ENCODE measurements at regions not wholly inside any gene's neighbourhood (a gene's known extent, or its start where the extent isn't known, plus 50 kb on each side); places are given as distances from the start of the nearest gene placed in this dataset.

GRCh38 chr6:165825256-165825815 lies 162.3 kb upstream of the PDE10A start:
- TF ChIP-seq, protein P1, sequence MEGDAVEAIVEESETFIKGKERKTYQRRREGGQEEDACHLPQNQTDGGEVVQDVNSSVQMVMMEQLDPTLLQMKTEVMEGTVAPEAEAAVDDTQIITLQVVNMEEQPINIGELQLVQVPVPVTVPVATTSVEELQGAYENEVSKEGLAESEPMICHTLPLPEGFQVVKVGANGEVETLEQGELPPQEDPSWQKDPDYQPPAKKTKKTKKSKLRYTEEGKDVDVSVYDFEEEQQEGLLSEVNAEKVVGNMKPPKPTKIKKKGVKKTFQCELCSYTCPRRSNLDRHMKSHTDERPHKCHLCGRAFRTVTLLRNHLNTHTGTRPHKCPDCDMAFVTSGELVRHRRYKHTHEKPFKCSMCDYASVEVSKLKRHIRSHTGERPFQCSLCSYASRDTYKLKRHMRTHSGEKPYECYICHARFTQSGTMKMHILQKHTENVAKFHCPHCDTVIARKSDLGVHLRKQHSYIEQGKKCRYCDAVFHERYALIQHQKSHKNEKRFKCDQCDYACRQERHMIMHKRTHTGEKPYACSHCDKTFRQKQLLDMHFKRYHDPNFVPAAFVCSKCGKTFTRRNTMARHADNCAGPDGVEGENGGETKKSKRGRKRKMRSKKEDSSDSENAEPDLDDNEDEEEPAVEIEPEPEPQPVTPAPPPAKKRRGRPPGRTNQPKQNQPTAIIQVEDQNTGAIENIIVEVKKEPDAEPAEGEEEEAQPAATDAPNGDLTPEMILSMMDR (IDR thresholded peaks at IDR 0.05), result no peak
- TF ChIP-seq FOXJ3 (CRISPR knock-in tag; IDR thresholded peaks at IDR 0.05; ENCODE audit: borderline replicate concordance), result no peak
- no peak for TF ChIP-seq IRF1 (CRISPR knock-in tag; IDR thresholded peaks at IDR 0.05)
- no peak for TF ChIP-seq TEAD4 (CRISPR knock-in tag; IDR thresholded peaks at IDR 0.05)
- no peak for TF ChIP-seq E2F1 (CRISPR knock-in tag; IDR thresholded peaks at IDR 0.05)
- TF ChIP-seq NFE2L1 (CRISPR knock-in tag; IDR thresholded peaks at IDR 0.05), result no peak
- no peak for TF ChIP-seq ZNF416 (CRISPR knock-in tag; IDR thresholded peaks at IDR 0.05)
- TF ChIP-seq ZNF121 (CRISPR knock-in tag; IDR thresholded peaks at IDR 0.05), result no peak
- TF ChIP-seq ZBTB21 (CRISPR knock-in tag; IDR thresholded peaks at IDR 0.05; ENCODE audit: borderline replicate concordance), result no peak
- no peak for TF ChIP-seq AFF4 (CRISPR knock-in tag; IDR thresholded peaks at IDR 0.05; ENCODE audit: borderline replicate concordance)
- no peak for TF ChIP-seq MXD4 (CRISPR knock-in tag; IDR thresholded peaks at IDR 0.05; ENCODE audit: borderline replicate concordance)
- TF ChIP-seq IRF2 (CRISPR knock-in tag; IDR thresholded peaks at IDR 0.05; ENCODE audit: borderline replicate concordance, low read depth), result no peak
- TF ChIP-seq KAT7 (CRISPR knock-in tag; IDR thresholded peaks at IDR 0.05; ENCODE audit: borderline replicate concordance), result no peak
